ENCODE measurements at regions not wholly inside any gene's neighbourhood (a gene's known extent, or its start where the extent isn't known, plus 50 kb on each side); places are given as distances from the start of the nearest gene placed in this dataset.
A peak's percentile ranks its signal among the peaks of the same experiment; 100 is the strongest.
"Not testable (repeated sequence)": the region's sequence is repeated elsewhere in the genome, so short reads cannot be mapped to it uniquely, and the experiment has no call there.

DNA sequence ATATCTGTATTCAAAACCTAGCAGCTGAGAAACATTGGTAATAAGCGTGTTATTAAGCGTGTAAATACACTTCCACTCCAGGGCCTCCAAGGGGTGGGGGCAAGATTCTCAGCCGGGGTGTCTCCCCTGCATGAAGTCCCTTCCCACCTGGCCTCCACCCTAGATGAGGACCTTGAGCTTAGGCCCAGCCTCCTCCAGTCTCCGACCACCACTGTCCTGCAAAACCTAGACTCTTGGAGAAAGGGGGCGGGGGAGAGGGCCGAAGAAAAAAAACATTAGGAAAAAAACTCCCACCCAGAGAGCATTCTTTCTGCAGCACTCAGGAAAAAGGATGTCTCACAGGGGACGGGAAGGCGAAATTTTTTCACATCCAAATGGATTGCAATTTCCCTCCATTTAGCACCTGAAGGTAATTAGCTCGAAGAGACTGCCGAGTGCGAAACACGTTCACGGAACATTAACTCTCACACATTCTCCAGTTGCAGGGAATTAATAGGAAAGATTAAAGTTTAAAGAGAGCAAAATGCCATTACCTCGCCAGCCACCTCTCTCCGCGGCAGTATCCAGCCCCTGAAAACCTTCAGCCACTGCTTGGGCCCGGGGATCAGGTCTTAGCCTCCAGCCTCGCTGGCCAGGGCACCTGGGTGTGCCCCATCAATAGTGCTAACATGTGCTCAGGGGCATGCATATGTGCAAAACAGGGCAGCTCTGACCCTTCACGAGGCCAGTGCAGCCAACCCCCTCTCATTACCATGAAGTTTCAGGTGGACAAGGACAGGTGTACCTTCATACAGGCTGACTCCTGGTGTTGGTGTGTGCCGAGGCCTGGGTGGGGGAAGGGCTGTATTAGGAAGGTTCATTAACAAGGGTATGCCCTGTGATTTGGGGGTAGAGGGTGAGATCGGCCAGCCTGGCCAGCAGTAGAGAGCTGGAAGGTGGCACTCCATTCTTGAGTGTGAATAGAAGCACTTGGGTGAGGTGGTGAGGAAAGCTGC, 77.2 kb downstream of the HIF1AN start:
- DNase-seq, result peak; percentile 24

DNA sequence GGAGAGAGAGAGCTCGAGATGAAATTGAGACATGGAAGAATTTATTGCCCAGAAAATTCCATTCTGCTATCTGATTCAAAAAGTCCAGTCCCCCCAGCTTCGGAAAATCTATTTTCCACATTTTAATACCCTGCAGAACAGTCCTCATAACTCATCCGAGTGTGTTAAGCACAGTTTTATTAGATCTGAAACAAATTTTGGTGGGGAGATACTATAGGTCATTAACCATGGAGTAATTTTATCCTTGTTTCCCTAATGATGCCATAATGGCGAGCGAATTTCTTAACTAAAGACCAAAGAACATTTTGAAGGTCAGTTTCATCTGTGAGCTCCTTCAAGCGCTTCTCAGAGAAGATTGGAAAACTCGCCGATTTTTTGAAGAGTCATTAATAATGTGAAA, 78.1 kb downstream of the HIF1AN start:
- DNase-seq, result no peak

- DNase-seq, result peak; percentile 40
Measured at GRCh38 chr10:100614429-100615095, 78.8 kb downstream of the HIF1AN start.

DNA sequence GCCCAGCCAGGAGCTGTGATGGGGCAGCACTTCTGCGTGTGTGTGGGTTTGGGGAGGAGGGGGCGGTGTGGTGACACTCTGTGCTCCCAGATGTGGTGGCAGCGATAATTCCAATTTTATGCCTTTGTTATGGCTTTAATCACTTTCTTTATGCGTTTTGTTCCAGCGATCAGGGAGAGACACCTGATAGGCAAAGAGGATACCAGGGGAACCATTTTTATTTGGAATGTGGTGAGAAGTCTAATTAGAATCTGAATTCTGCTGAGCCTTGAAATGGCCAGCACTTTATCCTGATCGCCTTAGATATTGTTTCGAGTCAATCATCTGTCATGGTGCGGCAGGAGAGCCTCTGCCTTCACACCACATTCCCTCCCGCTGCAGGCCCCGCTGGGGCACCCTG, 79.5 kb downstream of the HIF1AN start:
- DNase-seq, result no peak

- no peak for DNase-seq
Measured at GRCh38 chr10:100615908-100616307, 80.2 kb downstream of the HIF1AN start.

- DNase-seq, result no peak
Measured at GRCh38 chr10:100618091-100618615, 82.4 kb downstream of the HIF1AN start.

DNA sequence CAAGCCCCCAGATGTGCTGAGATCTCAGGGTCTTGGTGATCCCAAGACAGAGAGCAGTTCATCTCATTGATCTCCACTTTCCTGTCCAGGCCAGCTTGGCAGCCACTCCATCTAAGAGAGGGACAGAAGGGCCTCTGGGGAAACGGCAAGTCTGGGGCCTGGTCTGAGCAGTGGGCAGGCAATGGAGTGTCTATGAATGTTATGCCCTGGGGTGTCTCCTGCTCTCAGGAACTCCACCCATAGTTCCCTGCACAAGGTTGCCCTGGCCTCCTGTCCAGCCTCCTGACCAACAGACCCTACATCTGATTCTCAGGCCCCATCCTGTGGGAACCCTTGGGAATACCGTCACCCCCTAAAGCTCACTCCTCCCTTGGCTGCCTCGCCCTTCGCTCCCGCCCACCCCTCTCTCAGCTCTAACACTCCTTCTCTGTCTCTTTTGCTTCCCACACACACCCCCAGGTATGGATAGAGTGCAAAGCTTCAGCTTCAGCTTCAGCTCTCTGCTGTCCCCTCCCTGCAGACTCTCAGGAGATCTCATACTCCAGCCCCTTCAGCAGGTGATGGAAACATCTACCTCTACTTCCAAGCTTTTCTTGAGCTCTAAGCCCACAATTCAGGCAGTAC, 83.0 kb downstream of the HIF1AN start:
- DNase-seq, result no peak

DNA sequence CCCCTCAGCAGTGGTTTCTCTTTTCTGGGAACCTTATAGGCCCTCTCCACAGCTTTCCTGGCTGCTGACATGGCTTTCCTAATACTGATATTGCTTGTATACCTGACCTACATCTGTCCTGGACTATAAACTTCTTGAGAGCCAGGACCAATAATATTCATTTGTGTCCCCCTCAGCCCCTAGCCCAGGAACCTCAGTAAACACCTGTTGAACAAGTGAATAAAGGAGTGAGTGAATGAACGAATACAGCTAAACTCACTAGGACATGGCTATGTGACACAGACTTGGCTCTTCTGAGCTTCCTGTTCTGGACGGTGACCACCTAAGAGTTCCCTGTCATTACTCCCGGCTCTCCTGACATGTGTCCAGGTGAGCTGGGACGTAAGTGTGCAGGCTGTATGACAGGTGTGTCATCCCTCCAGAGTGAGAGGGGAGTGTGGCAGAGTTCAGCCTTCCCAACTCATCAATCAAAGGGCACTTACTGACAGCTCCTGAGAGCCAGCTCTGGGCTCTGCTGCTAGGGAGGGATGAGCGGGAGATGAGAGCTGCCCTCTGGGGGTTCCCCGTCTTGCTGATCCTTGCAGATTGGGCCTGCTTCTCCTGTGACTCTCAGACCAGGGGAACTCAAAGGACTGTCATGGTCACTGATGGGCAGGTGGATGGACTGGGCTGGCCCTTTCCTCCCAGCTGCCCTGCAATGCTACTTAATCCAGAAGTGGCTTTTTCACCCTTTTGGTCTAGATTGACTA, 84.5 kb downstream of the HIF1AN start:
- no peak for DNase-seq

- DNase-seq, result peak; percentile 60
Measured at GRCh38 chr10:100621360-100622205, 85.8 kb downstream of the HIF1AN start.

- DNase-seq, result no peak
Measured at GRCh38 chr10:100622946-100623345, 87.2 kb downstream of the HIF1AN start.

DNA sequence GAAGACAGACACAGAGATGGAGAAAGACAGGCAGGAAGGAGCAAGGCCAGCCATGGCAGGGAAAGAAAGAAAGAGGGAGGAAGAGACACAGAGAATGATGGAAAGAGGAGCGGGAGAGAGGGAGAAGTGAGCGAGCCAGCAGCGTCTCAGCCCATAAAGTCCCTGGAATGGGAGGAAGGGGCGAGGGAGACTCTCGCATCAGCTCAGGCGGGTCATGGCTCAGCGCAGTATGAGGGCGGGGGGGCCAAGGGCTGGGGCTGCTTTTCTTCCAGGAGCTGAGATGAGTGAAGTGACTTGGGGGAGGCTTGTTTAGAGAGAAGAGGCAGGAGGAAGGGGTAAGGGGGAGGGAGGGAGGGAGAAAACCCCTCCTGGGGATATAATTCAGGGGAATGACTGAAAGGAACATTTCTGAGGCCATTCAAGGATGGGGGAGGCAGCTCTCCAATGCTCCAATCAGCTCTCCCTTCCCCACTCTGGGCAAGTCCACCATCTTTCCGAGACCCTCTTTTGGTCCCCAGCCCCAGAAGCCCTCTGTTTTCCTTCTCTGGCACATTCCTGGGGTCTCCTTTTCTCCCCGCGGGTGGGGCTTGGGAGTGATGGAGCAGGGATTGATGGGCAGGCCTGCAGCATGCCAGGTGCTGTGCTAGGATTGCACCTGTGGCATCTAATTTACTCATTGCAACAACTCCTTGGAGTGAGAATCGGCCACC, 87.9 kb downstream of the HIF1AN start:
- DNase-seq, result no peak

- DNase-seq, result no peak
Measured at GRCh38 chr10:100624298-100624697, 88.6 kb downstream of the HIF1AN start.

DNA sequence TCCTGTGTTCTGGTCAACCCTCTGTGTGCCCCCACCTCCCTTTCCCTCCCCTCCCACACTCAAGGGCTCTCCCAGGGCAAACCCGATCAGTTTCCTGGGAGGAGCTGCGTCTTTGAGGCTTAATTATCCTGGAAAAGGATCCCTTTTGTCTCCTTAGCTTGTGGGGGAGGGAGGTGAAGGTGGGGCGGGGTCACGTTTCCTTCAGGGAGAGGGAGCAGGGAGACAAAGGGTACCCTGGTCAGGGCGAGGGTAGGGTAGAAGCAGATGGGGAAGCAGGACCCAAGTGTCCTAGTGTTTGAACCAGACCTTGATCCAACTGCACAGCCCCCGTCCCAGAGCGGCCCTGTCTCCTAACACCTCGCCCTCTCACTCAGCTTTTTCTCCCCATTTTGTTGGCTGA, 90.1 kb downstream of the HIF1AN start:
- DNase-seq, result no peak

GRCh38 chr10:100628061-100628460, 92.3 kb downstream of the HIF1AN start:
- no peak for DNase-seq

GRCh38 chr10:100631192-100631591, 95.4 kb downstream of the HIF1AN start:
- no peak for DNase-seq

DNA sequence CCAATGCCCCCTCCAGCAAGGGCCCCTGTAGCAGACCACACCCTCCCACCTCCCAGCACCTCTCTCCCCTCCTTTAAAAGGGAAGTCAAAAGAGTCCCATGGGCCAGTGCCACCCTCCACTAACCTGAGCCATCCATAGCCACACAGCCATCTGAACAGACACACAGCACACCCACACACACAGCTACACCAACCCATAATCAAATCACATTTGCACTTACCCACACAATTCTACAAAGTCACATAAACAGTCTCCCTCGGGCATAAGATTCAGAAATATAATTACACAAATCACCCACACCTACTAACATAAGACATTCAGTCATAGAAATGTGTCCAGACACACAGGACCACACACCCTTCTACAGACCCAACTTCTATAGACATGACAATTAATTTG, 96.3 kb downstream of the HIF1AN start:
- no peak for DNase-seq

GRCh38 chr10:100634034-100634433, 98.3 kb downstream of the HIF1AN start:
- DNase-seq, result no peak

- DNase-seq, result no peak
Measured at GRCh38 chr10:100636848-100637553, 101.3 kb downstream of the HIF1AN start.

GRCh38 chr10:100637785-100638184, 102.0 kb downstream of the HIF1AN start:
- no peak for DNase-seq

GRCh38 chr10:100638969-100639368, 103.2 kb downstream of the HIF1AN start:
- DNase-seq, result not testable (repeated sequence)

Data from activated CD8-positive, alpha-beta memory T cell treated with anti-CD3 and anti-CD28 coated beads for 24 hours (primary cell).